Posterior cingulate gyrus (tissue), 11 donors: ENCODE measurements at regions not wholly inside any gene's neighbourhood (a gene's known extent, or its start where the extent isn't known, plus 50 kb on each side); places are given as distances from the start of the nearest gene placed in this dataset.

Experiments
- DNase-seq, 10 donors: peaks; one replicate each; pipeline versions ENCODE4 v3.0.0 to v3.0.0-alpha.2; 2020 to 2021; ENCODE audit warnings: mixed read lengths in 3 of 10
- intact Hi-C: fragments of 100-400 bp; cut with DNase I; formaldehyde crosslinking; loops from one replicate; pipeline ENCODE4 v1.15.1; 2023

DNA sequence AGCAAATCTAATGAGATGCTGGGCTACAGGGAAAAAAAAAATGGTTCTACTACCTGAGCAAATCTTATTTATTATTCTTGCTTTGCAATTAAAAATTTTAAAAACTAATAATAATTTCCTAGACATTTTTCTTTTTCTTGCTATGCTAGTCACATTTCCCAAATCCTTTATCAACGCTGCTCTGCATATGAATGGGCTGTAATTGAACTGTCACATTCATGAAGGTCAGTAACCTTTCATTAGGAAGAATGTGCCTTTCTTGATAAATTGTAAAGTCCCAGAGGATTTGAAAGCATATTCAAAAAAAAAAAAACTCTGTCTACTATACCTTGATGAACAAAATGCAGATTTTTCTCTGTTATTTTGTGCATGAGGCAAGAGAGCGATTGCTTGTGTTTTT, 538.7 kb upstream of the ID4 start:
- intact Hi-C loops, result no loop called here
- no peak for DNase-seq

DNA sequence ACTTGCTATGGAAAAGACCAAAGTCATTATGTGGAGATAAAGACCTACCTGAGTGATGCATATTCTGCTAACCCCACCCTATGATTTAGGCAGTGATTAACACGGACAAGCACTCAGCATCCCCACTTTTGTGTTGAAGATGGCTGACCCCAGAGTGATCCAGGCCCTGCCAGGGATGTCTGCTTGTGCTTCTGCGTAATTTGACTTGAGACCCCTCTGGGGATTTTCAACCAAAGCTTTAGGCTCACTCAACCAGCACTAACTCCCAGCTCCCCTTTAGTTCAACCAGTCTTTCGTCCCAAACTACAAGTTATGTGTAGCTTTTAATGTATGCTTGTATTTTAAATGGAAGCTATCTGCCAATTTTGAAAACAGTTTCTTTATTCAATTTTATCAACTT, 538.0 kb upstream of the ID4 start:
- no peak for DNase-seq
- intact Hi-C loops, result no loop called here

GRCh38 chr6:19301980-19302379, 535.2 kb upstream of the ID4 start:
- intact Hi-C loops, result no loop called here
- DNase-seq, result no peak

DNA sequence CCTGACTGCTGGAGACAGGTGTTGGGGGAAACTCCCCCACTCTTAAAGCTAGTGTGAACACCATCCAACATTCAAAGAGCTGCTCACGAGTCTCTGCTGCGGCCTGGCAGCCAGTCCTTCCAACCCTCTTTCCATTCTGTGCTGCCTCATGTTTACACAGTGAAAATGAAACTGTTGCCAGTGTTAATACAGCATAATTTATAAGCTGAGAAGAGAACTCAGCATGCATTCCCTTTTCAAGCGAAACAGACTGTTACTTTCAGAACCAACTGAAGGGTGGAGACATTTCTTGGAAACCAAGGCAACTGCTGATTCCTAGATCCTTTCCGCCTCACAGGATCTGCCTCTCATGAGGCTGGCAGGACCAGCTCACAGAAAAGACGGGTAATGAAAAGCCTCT, 533.8 kb upstream of the ID4 start:
- peak in 2 of 10 donors; percentile 32 to 72 for DNase-seq
- intact Hi-C loops, result no loop called here

GRCh38 chr6:19309661-19310060, 527.5 kb upstream of the ID4 start:
- no peak for DNase-seq
- intact Hi-C loops, result no loop called here

- DNase-seq, result no peak
- intact Hi-C loops, result no loop called here
These were observed 525.4 kb upstream of the ID4 start for GRCh38 chr6:19311786-19312185.

DNA sequence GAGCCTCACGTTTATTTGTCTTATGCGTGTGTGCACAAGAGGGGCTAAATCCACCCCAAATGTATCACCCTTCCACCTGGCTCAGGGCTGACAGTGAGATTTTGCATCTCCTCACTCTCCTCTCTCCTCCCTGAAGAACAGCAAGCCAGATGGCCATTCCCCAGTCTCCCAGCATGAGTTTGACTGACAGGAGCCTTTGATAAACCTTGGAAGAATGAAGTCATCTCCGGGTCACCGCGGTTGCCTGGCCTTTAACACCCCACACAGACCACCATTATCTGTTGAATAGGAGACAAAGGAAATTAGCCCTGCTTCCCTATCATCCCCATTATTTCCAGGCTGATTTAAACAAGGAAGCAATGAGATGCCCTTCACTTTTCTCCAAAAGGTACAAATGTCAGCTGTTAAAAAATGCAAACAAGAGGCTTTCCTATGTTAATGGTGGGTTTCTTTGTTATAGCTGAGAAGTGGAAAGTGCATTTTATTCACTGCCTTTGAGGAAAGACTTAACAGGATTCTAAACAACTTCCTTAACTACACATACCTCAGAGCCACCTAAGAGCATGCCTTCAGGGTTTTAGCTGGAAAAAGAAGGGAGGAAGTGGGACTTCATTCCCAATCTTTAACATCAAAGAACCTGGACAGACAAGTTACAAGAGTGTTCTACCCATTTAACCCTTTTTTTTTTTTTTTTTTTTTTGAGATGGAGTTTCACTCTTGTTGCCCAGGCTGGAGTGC, 524.8 kb upstream of the ID4 start:
- DNase-seq, result no peak
- intact Hi-C loops, result no loop called here

DNA sequence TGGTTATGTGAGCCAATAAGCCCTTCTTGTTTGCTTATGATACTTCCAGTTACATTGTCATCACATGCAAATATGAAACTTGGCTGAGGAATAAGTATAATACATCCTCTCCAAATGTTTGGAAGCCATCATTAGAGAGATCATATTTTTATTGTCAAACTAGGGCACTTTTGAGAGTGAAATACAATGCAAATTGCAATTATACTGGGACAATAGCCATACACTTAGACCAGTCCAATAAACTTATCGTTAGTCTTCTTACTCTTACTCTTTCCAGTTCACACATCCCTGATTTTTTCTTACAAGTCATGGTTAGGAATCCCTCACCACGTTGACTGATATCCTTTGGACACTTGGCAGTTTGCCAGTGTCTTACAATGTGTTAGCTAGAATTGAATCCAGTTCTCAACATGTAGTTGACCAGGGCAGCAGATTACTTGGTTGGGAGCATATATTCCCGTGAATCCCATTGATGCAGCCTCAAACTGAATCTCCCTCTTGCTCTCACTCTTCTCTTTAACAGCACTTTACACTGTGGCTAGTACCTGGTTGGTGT, 519.7 kb upstream of the ID4 start:
- intact Hi-C loops, result no loop called here
- no peak for DNase-seq

DNA sequence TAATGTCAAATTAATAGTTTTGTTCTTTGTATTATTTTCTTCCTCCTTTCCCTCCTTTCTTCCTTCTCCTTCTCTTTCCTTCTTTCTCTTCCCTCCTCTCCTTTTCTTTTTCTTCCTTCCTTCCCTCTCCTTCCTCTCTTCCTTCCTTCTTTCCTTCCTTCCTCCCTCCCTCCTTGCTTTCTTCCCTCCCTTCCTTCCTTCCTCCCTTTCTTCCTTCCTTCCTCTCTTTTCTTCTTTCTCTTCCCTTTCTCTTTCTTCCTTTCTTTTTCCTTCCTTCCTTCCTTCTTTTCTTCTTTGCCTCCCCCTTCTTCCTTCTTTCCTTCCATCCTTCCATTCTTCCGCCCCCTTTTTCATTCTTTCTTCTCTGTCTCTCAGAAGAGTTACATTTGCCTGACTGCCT, 518.2 kb upstream of the ID4 start:
- DNase-seq, result no peak
- intact Hi-C loops, result no loop called here

- intact Hi-C loops, result no loop called here
- no peak for DNase-seq
These were observed 517.0 kb upstream of the ID4 start for GRCh38 chr6:19320111-19320581.

DNA sequence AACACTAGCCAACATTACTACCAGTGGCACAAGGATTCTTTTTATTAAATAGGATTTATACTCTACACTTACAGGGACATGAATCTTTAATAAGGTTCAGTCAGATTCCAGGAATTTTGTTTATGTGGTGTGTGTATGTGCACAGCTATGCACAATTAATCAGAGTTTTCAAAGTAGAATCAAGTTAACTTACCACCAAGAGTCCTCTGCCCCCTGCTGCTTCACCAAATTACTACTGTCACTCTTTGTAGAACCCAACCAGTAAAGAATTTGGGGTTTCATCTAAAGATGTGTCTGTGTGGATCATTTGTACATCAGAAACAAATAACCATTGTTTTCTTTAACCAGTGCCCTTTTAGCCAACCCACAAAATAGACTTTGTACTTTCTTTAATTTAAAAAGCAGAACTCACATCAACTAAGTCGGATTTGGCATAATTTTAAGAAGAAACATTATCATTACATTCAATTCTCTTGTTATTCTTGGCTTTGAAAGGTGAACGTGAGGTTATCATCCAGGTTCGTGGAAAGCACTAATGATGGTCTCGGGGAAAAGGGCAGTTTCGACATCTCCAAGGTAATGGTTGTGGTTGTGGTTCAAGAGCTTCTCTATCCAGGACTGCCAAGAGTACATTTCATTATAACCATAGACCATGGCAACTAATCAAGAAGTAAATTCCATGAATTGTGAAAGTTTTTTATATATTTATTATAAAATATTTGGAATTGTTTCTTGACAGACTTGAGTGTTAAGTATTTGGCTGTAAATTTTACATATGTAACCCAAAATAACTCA, 514.3 kb upstream of the ID4 start:
- intact Hi-C loops, result no loop called here
- DNase-seq, result no peak

DNA sequence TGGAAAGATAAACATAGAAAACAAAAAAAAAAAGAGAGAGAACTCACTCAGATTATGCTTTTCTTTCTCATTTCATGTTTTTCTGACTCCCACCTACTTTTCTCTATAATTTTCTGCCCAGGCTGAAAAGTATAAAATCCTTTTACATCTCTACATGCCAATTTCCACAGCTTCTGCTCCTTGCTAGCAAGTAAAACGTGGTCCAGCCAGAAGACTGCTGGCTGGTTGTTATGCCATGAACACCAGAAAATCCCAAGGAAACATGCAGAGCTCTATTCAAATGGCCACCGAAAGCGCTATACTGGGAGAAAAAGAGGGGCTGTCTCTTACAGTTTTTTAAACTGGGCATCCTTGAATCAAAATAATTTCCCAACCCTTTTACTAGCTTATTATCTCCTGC, 512.8 kb upstream of the ID4 start:
- no peak for DNase-seq
- intact Hi-C loops, result no loop called here

DNA sequence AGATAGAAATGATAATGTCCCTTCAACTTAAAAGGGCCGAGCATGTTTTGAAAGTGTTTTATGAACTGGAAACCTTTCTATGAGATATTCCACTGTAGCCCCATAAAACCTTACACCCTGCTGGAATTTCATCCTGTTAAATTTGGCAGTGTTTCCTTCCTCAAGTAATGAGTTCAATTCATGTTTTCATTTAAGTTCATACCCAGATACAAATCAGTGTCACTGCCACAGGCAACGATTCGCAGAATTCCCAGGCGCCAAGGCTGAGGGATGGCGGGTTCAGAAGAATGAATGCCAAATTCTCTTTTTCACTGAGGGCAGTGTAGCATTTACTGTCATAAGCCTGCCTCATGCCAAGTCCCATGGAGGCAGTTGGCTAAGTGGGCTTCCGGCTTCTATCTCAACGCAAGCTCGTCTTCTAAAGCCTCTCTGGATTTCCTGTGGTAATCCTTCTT, 511.8 kb upstream of the ID4 start:
- DNase-seq, result no peak

DNA sequence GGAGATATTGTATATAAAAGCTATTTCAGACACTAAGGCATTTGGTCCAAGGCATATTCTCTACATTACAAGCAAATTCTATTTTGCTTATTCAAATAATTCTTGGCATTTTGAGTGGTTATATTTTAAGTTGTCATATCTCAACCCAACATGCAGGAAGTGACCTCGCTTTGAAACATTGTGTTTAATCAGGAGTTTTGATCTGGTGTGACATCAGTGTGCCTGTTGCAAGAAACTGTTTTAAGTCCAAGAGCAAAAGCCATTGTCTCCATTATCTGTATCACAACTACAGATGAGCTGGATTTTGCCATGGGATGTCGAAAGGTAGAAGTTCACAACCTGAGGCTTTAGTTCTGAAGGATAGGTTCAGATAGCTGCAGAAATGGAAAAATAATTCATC, 509.9 kb upstream of the ID4 start:
- intact Hi-C loops, result no loop called here
- DNase-seq, result no peak

More for the DNA sequence above, 511.8 kb upstream of the ID4 start:
- intact Hi-C loops, result no loop called here

DNA sequence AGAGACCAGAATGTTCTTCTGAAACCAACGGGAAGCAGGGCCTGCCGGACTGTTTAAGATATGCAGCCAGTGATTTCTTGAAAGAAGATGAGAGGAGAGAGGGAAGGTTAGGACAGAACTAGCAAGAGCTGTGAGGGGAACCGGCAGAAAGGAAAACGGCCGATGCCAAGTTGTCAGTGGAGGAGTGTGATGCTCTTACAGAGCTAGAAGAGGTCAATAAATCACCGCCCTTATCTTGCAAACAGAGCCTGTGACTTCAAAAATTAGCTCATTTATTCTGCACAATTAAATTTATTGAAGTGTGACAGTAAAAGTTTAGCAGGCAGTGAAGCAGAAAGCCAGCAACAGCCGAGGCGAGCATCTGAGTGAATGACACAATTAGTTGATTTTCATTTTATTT, 509.5 kb upstream of the ID4 start:
- DNase-seq, result peak in 1 of 10 donors; percentile 7
- intact Hi-C loops, result no loop called here

- DNase-seq, result no peak
- intact Hi-C loops, result no loop called here
These were observed 508.1 kb upstream of the ID4 start for GRCh38 chr6:19329078-19329477.

GRCh38 chr6:19331089-19331488, 506.1 kb upstream of the ID4 start:
- DNase-seq, result no peak
- intact Hi-C loops, result no loop called here

DNA sequence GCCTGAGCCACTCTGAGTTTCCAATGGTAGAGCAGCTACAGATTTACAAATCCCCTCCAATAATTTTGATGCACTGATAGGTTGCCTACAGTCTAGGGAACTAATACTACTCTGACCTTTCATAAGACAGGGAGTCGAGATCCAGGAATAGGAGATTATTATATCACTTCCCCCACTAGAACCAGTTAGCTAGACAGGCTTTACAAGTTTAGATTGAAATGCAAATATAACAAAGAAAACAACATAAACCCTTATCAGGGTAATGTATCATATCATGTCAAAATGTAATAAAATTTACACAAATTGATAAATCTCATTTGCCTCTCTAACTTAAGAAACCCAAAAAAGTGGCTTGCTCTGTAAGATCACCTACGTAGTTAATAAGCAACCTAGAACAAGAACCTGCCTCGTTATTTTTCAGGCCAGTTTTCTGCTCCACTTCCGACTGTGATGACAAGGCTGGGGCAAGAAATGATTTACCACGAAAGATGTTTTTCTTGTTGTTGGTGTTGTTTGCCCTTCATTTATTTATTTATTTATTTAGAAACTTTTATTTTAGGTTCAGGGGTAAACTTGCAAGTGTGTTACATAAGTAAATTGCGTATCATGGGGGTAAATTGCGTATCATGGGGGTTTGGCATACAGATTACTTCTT, 504.2 kb upstream of the ID4 start:
- intact Hi-C loops, result no loop called here
- no peak for DNase-seq

DNA sequence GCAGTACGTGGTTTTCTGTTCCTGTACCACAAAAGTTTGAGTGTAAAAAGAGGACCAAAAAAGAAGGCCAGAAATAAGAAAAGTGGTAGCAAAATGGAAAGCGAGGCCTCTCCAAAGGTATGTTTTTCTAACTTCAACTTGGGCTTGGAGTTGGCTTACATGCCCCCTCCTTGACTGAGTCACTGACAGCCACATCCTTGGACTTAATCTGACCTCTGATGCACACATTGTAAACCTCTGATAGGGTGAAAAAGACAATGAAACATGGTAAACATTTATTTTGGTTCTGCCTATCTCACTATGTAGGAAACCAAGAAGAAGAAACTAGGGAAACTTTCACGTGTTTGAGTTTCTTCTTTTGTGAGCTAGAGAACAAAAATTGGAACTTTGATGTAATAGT, 503.2 kb upstream of the ID4 start:
- intact Hi-C loops, result no loop called here

DNA sequence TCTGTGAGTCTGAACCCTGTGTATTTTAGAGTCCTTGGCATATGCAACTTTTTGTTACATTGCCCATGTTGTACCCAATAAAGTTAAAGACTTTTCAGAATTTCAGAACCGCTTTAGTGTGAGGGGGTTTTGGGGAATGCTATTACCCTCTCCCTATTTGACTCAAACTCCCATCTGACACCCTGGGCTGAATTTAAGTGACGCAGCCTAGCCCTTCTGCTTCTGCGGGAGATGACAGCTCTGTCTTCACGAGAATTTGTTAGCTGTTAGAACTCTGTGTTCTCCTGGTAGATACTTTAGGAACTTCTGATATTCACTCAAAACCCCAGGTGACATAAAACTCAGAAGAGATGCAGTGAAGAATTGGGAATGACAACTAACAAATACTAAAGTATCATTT, 500.6 kb upstream of the ID4 start:
- intact Hi-C loops, result no loop called here
- no peak for DNase-seq

More for the DNA sequence above, 503.2 kb upstream of the ID4 start:
- DNase-seq, result no peak

DNA sequence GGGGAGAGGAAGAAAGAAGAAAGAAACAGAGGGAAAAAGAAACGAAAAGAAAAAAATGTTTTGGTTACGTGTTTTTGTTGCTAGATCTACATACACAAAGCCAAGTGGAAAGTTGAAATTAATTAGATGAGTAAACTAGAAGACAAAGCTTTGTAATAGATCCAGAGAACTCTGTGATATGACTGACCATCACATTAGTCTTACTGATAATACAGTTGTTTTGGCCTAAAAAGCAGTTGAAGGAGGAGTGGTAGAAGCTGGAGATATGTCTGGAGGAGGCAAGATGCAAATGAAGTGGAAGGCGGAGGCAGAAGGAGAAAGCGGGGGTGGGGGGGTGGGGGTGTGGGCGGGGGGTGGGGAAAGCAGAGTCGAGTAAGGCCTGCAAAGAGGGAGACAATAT, 500.1 kb upstream of the ID4 start:
- DNase-seq, result no peak
- intact Hi-C loops, result no loop called here
